Nephron progenitor cell (in vitro differentiated cells): ENCODE measurements at regions not wholly inside any gene's neighbourhood (a gene's known extent, or its start where the extent isn't known, plus 50 kb on each side); places are given as distances from the start of the nearest gene placed in this dataset.

Source experiments
- DNase-seq: peaks from one replicate; pipeline ENCODE4 v3.0.0; 2021
- H3K27ac Mint-ChIP-seq: 2 replicates; pipeline ENCODE4 v1.8.0; 2021; ENCODE audit warnings: mild to moderate bottlenecking, moderate library complexity, mixed read lengths
- H3K27me3 Mint-ChIP-seq: 2 replicates; pipeline ENCODE4 v1.8.0; 2021; ENCODE audit warnings: mild to moderate bottlenecking, low read depth, mixed read lengths; ENCODE audit not compliant: poor library complexity
- H3K36me3 Mint-ChIP-seq: 2 replicates; pipeline ENCODE4 v1.8.0; 2021; ENCODE audit warnings: low read depth, mixed read lengths
- H3K4me1 Mint-ChIP-seq: 2 replicates; pipeline ENCODE4 v1.8.0; 2021; ENCODE audit warnings: mixed read lengths
- H3K4me3 Mint-ChIP-seq: 2 replicates; pipeline ENCODE4 v1.8.0; 2021; ENCODE audit warnings: mild to moderate bottlenecking, moderate library complexity, mixed read lengths
- H3K9me3 Mint-ChIP-seq: 2 replicates; pipeline ENCODE4 v1.8.0; 2021; ENCODE audit warnings: mild to moderate bottlenecking, moderate library complexity, mixed read lengths
- CTCF ChIP-seq: fragments of 200-600 bp; sonication (generic); IDR thresholded peaks from 2 replicates; pipeline ENCODE4 v1.5.0; 2021; ENCODE audit warnings: antibody characterized with exemption

- Mint-ChIP-seq H3K4me3 (no peak overlapping the region), H3K9me3 (no peaks in the 10 kb centered on the region), H3K27me3 (peaks cover 3% of the 10 kb centered on the region), H3K4me1 (peaks cover 44% of the 10 kb centered on the region), H3K36me3 (no peaks in the 10 kb centered on the region), H3K27ac (peak overlapping the region; percentile 85)
- TF ChIP-seq CTCF, result no peak
- DNase-seq, result no peak
Observed at GRCh38 chr18:79608535-79608934, 71.1 kb upstream of the CTDP1 start.

GRCh38 chr18:79608999-79609461 lies 70.6 kb upstream of the CTDP1 start:
- no peak overlapping the region for H3K4me3 Mint-ChIP-seq
- TF ChIP-seq CTCF, result no peak
- H3K36me3 Mint-ChIP-seq, result no peaks in the 10 kb centered on the region
- no peak for DNase-seq
- peaks cover 48% of the 10 kb centered on the region for H3K4me1 Mint-ChIP-seq
- no peaks in the 10 kb centered on the region for H3K9me3 Mint-ChIP-seq
- H3K27ac Mint-ChIP-seq, result peak overlapping the region; percentile 85
- H3K27me3 Mint-ChIP-seq, result peaks cover 3% of the 10 kb centered on the region

- Mint-ChIP-seq H3K9me3 (no peaks in the 10 kb centered on the region), H3K36me3 (no peaks in the 10 kb centered on the region), H3K27ac (no peak overlapping the region), H3K4me1 (peaks cover 47% of the 10 kb centered on the region), H3K27me3 (peaks cover 3% of the 10 kb centered on the region), H3K4me3 (no peak overlapping the region)
- no peak for DNase-seq
- no peak for TF ChIP-seq CTCF
Observed at GRCh38 chr18:79609841-79610281, 69.7 kb upstream of the CTDP1 start.

- peaks cover 40% of the 10 kb centered on the region for H3K4me1 Mint-ChIP-seq
- peak overlapping the region; percentile 59 for H3K27ac Mint-ChIP-seq
- no peak for TF ChIP-seq CTCF
- H3K27me3 Mint-ChIP-seq, result peaks cover 3% of the 10 kb centered on the region
- no peak for DNase-seq
- H3K9me3 Mint-ChIP-seq, result no peaks in the 10 kb centered on the region
- H3K4me3 Mint-ChIP-seq, result no peak overlapping the region
- H3K36me3 Mint-ChIP-seq, result no peaks in the 10 kb centered on the region
Observed at GRCh38 chr18:79610461-79611039, 69.1 kb upstream of the CTDP1 start.

- H3K27me3 Mint-ChIP-seq, result peaks cover 3% of the 10 kb centered on the region
- DNase-seq, result no peak
- TF ChIP-seq CTCF, result no peak
- no peak overlapping the region for H3K4me3 Mint-ChIP-seq
- peaks cover 37% of the 10 kb centered on the region for H3K4me1 Mint-ChIP-seq
- H3K9me3 Mint-ChIP-seq, result no peaks in the 10 kb centered on the region
- peak overlapping the region; percentile 59 for H3K27ac Mint-ChIP-seq
- no peaks in the 10 kb centered on the region for H3K36me3 Mint-ChIP-seq
Observed at GRCh38 chr18:79611040-79611681, 68.4 kb upstream of the CTDP1 start.
